RWPE2 (cell line): ENCODE measurements at regions not wholly inside any gene's neighbourhood (a gene's known extent, or its start where the extent isn't known, plus 50 kb on each side); places are given as distances from the start of the nearest gene placed in this dataset.

Experiments used
- ATAC-seq: fragments of 200-7000 bp; cut with Tn5 transposase; 3 replicates; pipeline ENCODE4 v1.9.1; 2021; ENCODE audit warnings: low read depth
- DNase-seq: peaks from one replicate; pipeline ENCODE4 v3.0.0-alpha.2; 2020; ENCODE audit warnings: low spot score
- H3K27ac ChIP-seq: fragments of 450-650 bp; 2 replicates; pipeline ENCODE4 v1.5.1; 2017; ENCODE audit warnings: mild to moderate bottlenecking; ENCODE audit not compliant: poor library complexity, severe bottlenecking
- H3K27me3 ChIP-seq: fragments of 250-450 bp; sonication (Bioruptor Pico); 2 replicates; pipeline ENCODE4 v1.5.1; 2021; ENCODE audit warnings: mild to moderate bottlenecking, moderate library complexity; ENCODE audit not compliant: insufficient read depth, poor library complexity, severe bottlenecking
- H3K36me3 ChIP-seq: fragments of 250-450 bp; sonication (Bioruptor Pico); 2 replicates; pipeline ENCODE4 v1.5.1; 2020; ENCODE audit warnings: low read depth, mild to moderate bottlenecking, moderate library complexity
- H3K4me1 ChIP-seq: fragments of 250-450 bp; sonication (Bioruptor Pico); 2 replicates; pipeline ENCODE4 v1.5.1; 2021; ENCODE audit warnings: mild to moderate bottlenecking, moderate library complexity; ENCODE audit not compliant: insufficient read depth, poor library complexity, severe bottlenecking
- H3K4me3 ChIP-seq: fragments of 250-450 bp; sonication (Bioruptor Pico); 2 replicates; pipeline ENCODE4 v1.5.1; 2021; ENCODE audit warnings: mild to moderate bottlenecking, moderate library complexity; ENCODE audit not compliant: severe bottlenecking
- H3K9me3 ChIP-seq: fragments of 250-450 bp; sonication (Bioruptor Pico); 2 replicates; pipeline ENCODE4 v1.5.1; 2021; ENCODE audit warnings: mild to moderate bottlenecking, moderate library complexity; ENCODE audit not compliant: severe bottlenecking
- TF ChIP-seq, protein P1 (sequence below): fragments of 450-650 bp; IDR thresholded peaks from one replicate; pipeline ENCODE4 v1.5.1; 2017; ENCODE audit warnings: mild to moderate bottlenecking, moderate library complexity; ENCODE audit not compliant: poor library complexity, severe bottlenecking

- H3K4me1 ChIP-seq: no peaks in the 10 kb centered on the region
- no peak for DNase-seq
- no peak overlapping the region for H3K4me3 ChIP-seq
- H3K27me3 ChIP-seq: peaks cover 17% of the 10 kb centered on the region
- no peaks in the 10 kb centered on the region for H3K9me3 ChIP-seq
- TF ChIP-seq, protein P1, sequence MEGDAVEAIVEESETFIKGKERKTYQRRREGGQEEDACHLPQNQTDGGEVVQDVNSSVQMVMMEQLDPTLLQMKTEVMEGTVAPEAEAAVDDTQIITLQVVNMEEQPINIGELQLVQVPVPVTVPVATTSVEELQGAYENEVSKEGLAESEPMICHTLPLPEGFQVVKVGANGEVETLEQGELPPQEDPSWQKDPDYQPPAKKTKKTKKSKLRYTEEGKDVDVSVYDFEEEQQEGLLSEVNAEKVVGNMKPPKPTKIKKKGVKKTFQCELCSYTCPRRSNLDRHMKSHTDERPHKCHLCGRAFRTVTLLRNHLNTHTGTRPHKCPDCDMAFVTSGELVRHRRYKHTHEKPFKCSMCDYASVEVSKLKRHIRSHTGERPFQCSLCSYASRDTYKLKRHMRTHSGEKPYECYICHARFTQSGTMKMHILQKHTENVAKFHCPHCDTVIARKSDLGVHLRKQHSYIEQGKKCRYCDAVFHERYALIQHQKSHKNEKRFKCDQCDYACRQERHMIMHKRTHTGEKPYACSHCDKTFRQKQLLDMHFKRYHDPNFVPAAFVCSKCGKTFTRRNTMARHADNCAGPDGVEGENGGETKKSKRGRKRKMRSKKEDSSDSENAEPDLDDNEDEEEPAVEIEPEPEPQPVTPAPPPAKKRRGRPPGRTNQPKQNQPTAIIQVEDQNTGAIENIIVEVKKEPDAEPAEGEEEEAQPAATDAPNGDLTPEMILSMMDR: no peak
- no peaks in the 10 kb centered on the region for H3K36me3 ChIP-seq
- H3K27ac ChIP-seq: no peak overlapping the region
- ATAC-seq: no peak
These were observed 239.2 kb upstream of the MIR17HG start for GRCh38 chr13:91108315-91108714.

DNA sequence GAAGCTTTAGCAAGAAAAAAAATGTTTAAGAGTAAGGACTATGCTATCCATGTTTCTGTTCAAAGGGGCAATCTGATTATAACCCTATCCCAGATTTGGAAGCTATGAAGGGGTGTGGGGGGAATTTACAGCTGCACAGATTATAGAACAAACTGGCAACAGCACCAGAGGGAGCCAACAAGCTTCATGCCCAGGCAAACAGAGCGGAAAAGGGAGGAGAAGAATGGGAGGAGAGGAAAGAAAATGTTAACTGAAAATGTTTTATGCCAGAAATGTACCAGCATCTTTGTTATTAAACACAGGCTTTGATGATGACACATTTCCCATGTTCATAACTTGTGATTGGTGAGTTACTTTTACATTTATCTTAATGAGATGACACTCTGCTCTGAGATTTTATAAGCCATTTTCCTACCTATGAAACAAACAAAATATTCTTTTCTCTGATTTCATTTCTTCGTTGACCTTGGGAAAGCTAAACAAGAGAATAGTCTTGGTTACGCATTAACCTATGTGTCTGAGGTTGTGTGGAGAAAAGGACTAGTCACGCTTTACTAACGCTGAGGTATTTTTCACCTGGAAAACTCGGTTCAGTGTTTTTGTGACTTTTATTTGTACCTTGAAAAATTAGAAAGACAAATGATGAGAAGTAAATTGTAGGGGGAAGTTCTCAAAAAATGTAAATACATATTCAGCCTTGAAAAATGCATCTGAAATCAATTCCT, 235.8 kb upstream of the MIR17HG start:
- no peaks in the 10 kb centered on the region for H3K36me3 ChIP-seq
- no peaks in the 10 kb centered on the region for H3K9me3 ChIP-seq
- DNase-seq (no peak), ATAC-seq (no peak)
- no peak overlapping the region for H3K27ac ChIP-seq
- TF ChIP-seq, protein P1: no peak
- H3K4me1 ChIP-seq: no peaks in the 10 kb centered on the region
- no peak overlapping the region for H3K4me3 ChIP-seq
- H3K27me3 ChIP-seq: peaks cover 17% of the 10 kb centered on the region

DNA sequence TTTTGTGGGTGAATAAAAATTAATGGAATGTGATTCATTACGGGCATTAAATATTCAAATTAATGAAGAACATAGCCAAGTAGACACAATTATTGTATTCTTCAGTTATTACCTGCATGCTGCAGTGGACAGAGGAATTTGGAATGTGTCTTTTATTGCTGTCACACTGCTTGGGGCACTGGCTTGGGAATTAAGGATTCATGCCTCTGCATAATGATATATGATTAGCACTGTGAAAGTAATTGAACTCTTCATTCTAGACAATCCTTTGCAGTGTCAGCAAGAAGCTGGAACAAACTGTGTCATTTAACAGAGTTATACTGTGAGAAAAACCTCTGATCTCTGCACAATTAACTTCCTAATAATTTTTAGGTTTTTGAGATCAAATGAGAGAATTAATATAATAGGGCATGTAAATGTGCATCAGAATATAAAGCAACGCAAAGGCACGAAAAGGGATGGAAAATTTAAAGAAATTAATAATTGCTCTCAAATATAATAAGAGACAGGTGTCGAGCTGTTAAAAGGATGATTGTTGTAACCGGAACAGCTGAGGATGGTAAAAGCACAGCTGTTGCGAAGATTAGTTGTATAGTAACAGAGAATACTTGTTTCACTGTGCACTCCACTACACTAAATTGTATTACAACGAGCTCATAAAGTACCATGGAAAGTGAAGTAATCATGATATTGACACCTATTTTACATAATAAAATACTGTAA, 235.1 kb upstream of the MIR17HG start:
- Histone ChIP-seq H3K36me3 (no peaks in the 10 kb centered on the region), H3K9me3 (no peaks in the 10 kb centered on the region), H3K27me3 (peaks cover 17% of the 10 kb centered on the region), H3K4me1 (no peaks in the 10 kb centered on the region), H3K27ac (no peak overlapping the region), H3K4me3 (no peak overlapping the region)
- no peak for DNase-seq
- TF ChIP-seq, protein P1: no peak
- no peak for ATAC-seq

GRCh38 chr13:91112924-91113277, 234.6 kb upstream of the MIR17HG start:
- peaks cover 17% of the 10 kb centered on the region for H3K27me3 ChIP-seq

More at GRCh38 chr13:91112924-91113277, 234.6 kb upstream of the MIR17HG start:
- ATAC-seq: no peak
- Histone ChIP-seq H3K9me3 (no peaks in the 10 kb centered on the region), H3K36me3 (no peaks in the 10 kb centered on the region), H3K4me1 (no peaks in the 10 kb centered on the region), H3K4me3 (no peak overlapping the region), H3K27ac (no peak overlapping the region)
- TF ChIP-seq, protein P1: no peak
- no peak for DNase-seq
